Prostate gland (tissue), 2 donors: ENCODE measurements at regions not wholly inside any gene's neighbourhood (a gene's known extent, or its start where the extent isn't known, plus 50 kb on each side); places are given as distances from the start of the nearest gene placed in this dataset.

ENCODE experiments used
- CTCF ChIP-seq, 4 experiments: fragments of 200-600 bp in 2 of 4; fragments of 450-650 bp in 2 of 4; sonication (generic) in 2 of 4; IDR thresholded peaks; 1 replicate in 3 of 4; 2 replicates in 1 of 4; pipeline ENCODE4 v1.5.1; 2016 to 2019; ENCODE audit warnings: antibody characterized with exemption in 4 of 4, mild to moderate bottlenecking in 2 of 4, moderate library complexity in 2 of 4
- POLR2A ChIP-seq: fragments of 450-650 bp; IDR thresholded peaks from one replicate; pipeline ENCODE4 v1.6.1; 2016; ENCODE audit warnings: antibody characterized with exemption, mild to moderate bottlenecking
- POLR2AphosphoS5 ChIP-seq: sonication (generic); formaldehyde crosslinking; IDR thresholded peaks from one replicate; pipeline ENCODE4 v1.6.1; 2017; ENCODE audit warnings: antibody characterized with exemption

GRCh38 chr1:173330149-173330951, 123.2 kb upstream of the TNFSF4 start:
- TF ChIP-seq CTCF (IDR thresholded peaks at IDR 0.05) (no peak), POLR2AphosphoS5 (no peak), POLR2A (no peak)
